Muscle layer of duodenum (tissue), 2 donors: ENCODE measurements at regions not wholly inside any gene's neighbourhood (a gene's known extent, or its start where the extent isn't known, plus 50 kb on each side); places are given as distances from the start of the nearest gene placed in this dataset.

Experiments used
- H3K27ac ChIP-seq: one replicate; pipeline ENCODE4 v1.7.0; 2013; ENCODE audit warnings: mild to moderate bottlenecking, low read length
- H3K27me3 ChIP-seq: one replicate; pipeline ENCODE4 v1.7.0; 2013; ENCODE audit warnings: low read depth, mild to moderate bottlenecking, control low read depth, low read length
- H3K36me3 ChIP-seq, 2 donors: one replicate each; pipeline ENCODE4 v1.7.0; 2013; ENCODE audit warnings: low read length in 2 of 2, control low read depth in 1 of 2, mild to moderate bottlenecking in 1 of 2; ENCODE audit not compliant: insufficient read depth in 2 of 2, control insufficient read depth in 1 of 2
- H3K4me1 ChIP-seq, 2 donors: one replicate each; pipeline ENCODE4 v1.7.0; 2013; ENCODE audit warnings: low read length in 2 of 2, mild to moderate bottlenecking in 2 of 2, control low read depth in 1 of 2, moderate library complexity in 1 of 2; ENCODE audit not compliant: insufficient read depth in 2 of 2, control insufficient read depth in 1 of 2
- H3K4me3 ChIP-seq, 2 donors: one replicate each; pipeline ENCODE4 v1.7.0; 2013; ENCODE audit warnings: low read length in 2 of 2, low read depth in 1 of 2, mild to moderate bottlenecking in 1 of 2
- H3K9me3 ChIP-seq, 2 donors: one replicate each; pipeline ENCODE4 v1.7.0; 2013; ENCODE audit warnings: low read length in 2 of 2, control low read depth in 1 of 2, mild to moderate bottlenecking in 1 of 2; ENCODE audit not compliant: control insufficient read depth in 1 of 2
- donor health status: healthy.

GRCh38 chr2:64861452-64862397 lies 127.5 kb upstream of the SLC1A4 start:
- no peaks in the 10 kb centered on the region for H3K36me3 ChIP-seq
- H3K27me3 ChIP-seq = no peaks in the 10 kb centered on the region
- no peaks in the 10 kb centered on the region for H3K9me3 ChIP-seq
- no peak overlapping the region for H3K4me3 ChIP-seq
- peaks cover 19 to 41% of the 10 kb centered on the region in 2 donors for H3K4me1 ChIP-seq
- H3K27ac ChIP-seq = no peak overlapping the region

GRCh38 chr2:64862623-64863022 lies 126.6 kb upstream of the SLC1A4 start:
- Histone ChIP-seq H3K27me3 (no peaks in the 10 kb centered on the region), H3K27ac (no peak overlapping the region), H3K4me3 (no peak overlapping the region), H3K9me3 (no peaks in the 10 kb centered on the region), H3K36me3 (no peaks in the 10 kb centered on the region), H3K4me1 (peaks cover 16 to 33% of the 10 kb centered on the region in 2 donors)

- Histone ChIP-seq H3K27ac (no peak overlapping the region), H3K4me1 (peaks cover 10 to 26% of the 10 kb centered on the region in 2 donors), H3K27me3 (no peaks in the 10 kb centered on the region), H3K36me3 (no peaks in the 10 kb centered on the region), H3K9me3 (no peaks in the 10 kb centered on the region), H3K4me3 (no peak overlapping the region)
These were observed 125.9 kb upstream of the SLC1A4 start for GRCh38 chr2:64863097-64863820.

- Histone ChIP-seq H3K36me3 (no peaks in the 10 kb centered on the region), H3K4me3 (peak overlapping the region; percentile 54 to 83), H3K27me3 (no peaks in the 10 kb centered on the region), H3K27ac (peak overlapping the region; percentile 70), H3K4me1 (peaks cover 0 to 13% of the 10 kb centered on the region in 2 donors), H3K9me3 (no peaks in the 10 kb centered on the region)
These were observed 123.9 kb upstream of the SLC1A4 start for GRCh38 chr2:64865073-64865830.

- Histone ChIP-seq H3K9me3 (no peaks in the 10 kb centered on the region), H3K4me3 (no peak overlapping the region), H3K4me1 (peaks cover 0 to 13% of the 10 kb centered on the region in 2 donors), H3K36me3 (no peaks in the 10 kb centered on the region), H3K27me3 (no peaks in the 10 kb centered on the region), H3K27ac (no peak overlapping the region)
These were observed 123.3 kb upstream of the SLC1A4 start for GRCh38 chr2:64865831-64866345.

- peaks cover 0 to 13% of the 10 kb centered on the region in 2 donors for H3K4me1 ChIP-seq
- H3K4me3 ChIP-seq = no peak overlapping the region
- no peak overlapping the region for H3K27ac ChIP-seq
- H3K27me3 ChIP-seq = no peaks in the 10 kb centered on the region
- no peaks in the 10 kb centered on the region for H3K36me3 ChIP-seq
- H3K9me3 ChIP-seq = no peaks in the 10 kb centered on the region
These were observed 122.4 kb upstream of the SLC1A4 start for GRCh38 chr2:64866797-64867196.

- no peaks in the 10 kb centered on the region for H3K36me3 ChIP-seq
- H3K27ac ChIP-seq = no peak overlapping the region
- no peak overlapping the region for H3K4me3 ChIP-seq
- peaks cover 0 to 13% of the 10 kb centered on the region in 2 donors for H3K4me1 ChIP-seq
- no peaks in the 10 kb centered on the region for H3K27me3 ChIP-seq
- H3K9me3 ChIP-seq = no peaks in the 10 kb centered on the region
These were observed 121.8 kb upstream of the SLC1A4 start for GRCh38 chr2:64867253-64867996.

GRCh38 chr2:64869126-64869525 lies 120.1 kb upstream of the SLC1A4 start:
- H3K27ac ChIP-seq = no peak overlapping the region
- H3K9me3 ChIP-seq = no peaks in the 10 kb centered on the region
- H3K4me1 ChIP-seq = peaks cover 0 to 12% of the 10 kb centered on the region in 2 donors
- H3K36me3 ChIP-seq = no peaks in the 10 kb centered on the region
- H3K27me3 ChIP-seq = no peaks in the 10 kb centered on the region
- no peak overlapping the region for H3K4me3 ChIP-seq

- Histone ChIP-seq H3K27me3 (no peaks in the 10 kb centered on the region), H3K4me3 (peak overlapping the region in 1 of 2 donors; percentile 53), H3K4me1 (no peaks in the 10 kb centered on the region), H3K9me3 (no peaks in the 10 kb centered on the region), H3K36me3 (no peaks in the 10 kb centered on the region), H3K27ac (no peak overlapping the region)
These were observed 115.7 kb upstream of the SLC1A4 start for GRCh38 chr2:64873472-64873924.

- Histone ChIP-seq H3K27ac (no peak overlapping the region), H3K4me1 (no peaks in the 10 kb centered on the region), H3K36me3 (no peaks in the 10 kb centered on the region), H3K27me3 (no peaks in the 10 kb centered on the region), H3K9me3 (no peaks in the 10 kb centered on the region), H3K4me3 (no peak overlapping the region)
These were observed 114.6 kb upstream of the SLC1A4 start for GRCh38 chr2:64874593-64874992.
